ENCODE measurements at regions not wholly inside any gene's neighbourhood (a gene's known extent, or its start where the extent isn't known, plus 50 kb on each side); places are given as distances from the start of the nearest gene placed in this dataset.

- TF ChIP-seq YY1 (IDR thresholded peaks at IDR 0.05; ENCODE audit: low read depth) = no peak
- TF ChIP-seq CREB1 (IDR thresholded peaks at IDR 0.05; ENCODE audit: low read depth) = no peak
- no peak for TF ChIP-seq RAD21 (IDR thresholded peaks at IDR 0.05; ENCODE audit: low read depth)
- no peak for TF ChIP-seq EGR1 (IDR thresholded peaks at IDR 0.05)
- TF ChIP-seq TAF1 (IDR thresholded peaks at IDR 0.05; ENCODE audit: low read depth) = no peak
- no peak for TF ChIP-seq CEBPB (IDR thresholded peaks at IDR 0.05)
- no peak for TF ChIP-seq ZBTB7A (IDR thresholded peaks at IDR 0.05; ENCODE audit: low read depth)
- TF ChIP-seq NFIC (IDR thresholded peaks at IDR 0.05) = no peak
- TF ChIP-seq, protein P1, sequence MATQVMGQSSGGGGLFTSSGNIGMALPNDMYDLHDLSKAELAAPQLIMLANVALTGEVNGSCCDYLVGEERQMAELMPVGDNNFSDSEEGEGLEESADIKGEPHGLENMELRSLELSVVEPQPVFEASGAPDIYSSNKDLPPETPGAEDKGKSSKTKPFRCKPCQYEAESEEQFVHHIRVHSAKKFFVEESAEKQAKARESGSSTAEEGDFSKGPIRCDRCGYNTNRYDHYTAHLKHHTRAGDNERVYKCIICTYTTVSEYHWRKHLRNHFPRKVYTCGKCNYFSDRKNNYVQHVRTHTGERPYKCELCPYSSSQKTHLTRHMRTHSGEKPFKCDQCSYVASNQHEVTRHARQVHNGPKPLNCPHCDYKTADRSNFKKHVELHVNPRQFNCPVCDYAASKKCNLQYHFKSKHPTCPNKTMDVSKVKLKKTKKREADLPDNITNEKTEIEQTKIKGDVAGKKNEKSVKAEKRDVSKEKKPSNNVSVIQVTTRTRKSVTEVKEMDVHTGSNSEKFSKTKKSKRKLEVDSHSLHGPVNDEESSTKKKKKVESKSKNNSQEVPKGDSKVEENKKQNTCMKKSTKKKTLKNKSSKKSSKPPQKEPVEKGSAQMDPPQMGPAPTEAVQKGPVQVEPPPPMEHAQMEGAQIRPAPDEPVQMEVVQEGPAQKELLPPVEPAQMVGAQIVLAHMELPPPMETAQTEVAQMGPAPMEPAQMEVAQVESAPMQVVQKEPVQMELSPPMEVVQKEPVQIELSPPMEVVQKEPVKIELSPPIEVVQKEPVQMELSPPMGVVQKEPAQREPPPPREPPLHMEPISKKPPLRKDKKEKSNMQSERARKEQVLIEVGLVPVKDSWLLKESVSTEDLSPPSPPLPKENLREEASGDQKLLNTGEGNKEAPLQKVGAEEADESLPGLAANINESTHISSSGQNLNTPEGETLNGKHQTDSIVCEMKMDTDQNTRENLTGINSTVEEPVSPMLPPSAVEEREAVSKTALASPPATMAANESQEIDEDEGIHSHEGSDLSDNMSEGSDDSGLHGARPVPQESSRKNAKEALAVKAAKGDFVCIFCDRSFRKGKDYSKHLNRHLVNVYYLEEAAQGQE (IDR thresholded peaks at IDR 0.05; ENCODE audit: low read depth) = no peak
- TF ChIP-seq TEAD4 (IDR thresholded peaks at IDR 0.05) = no peak
- no peak for TF ChIP-seq EP300 (IDR thresholded peaks at IDR 0.05; ENCODE audit: borderline replicate concordance)
- no peak for TF ChIP-seq FOXM1 (IDR thresholded peaks at IDR 0.05; ENCODE audit: borderline replicate concordance, low read depth)
- TF ChIP-seq TCF12 (IDR thresholded peaks at IDR 0.05; ENCODE audit: low read depth) = no peak
- TF ChIP-seq, protein P2, sequence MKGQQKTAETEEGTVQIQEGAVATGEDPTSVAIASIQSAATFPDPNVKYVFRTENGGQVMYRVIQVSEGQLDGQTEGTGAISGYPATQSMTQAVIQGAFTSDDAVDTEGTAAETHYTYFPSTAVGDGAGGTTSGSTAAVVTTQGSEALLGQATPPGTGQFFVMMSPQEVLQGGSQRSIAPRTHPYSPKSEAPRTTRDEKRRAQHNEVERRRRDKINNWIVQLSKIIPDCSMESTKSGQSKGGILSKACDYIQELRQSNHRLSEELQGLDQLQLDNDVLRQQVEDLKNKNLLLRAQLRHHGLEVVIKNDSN (IDR thresholded peaks at IDR 0.05) = no peak
- no peak for TF ChIP-seq MAX (IDR thresholded peaks at IDR 0.05)
These were observed 2659.4 kb upstream of the PCDH20 start for GRCh38 chr13:64074971-64075474.

DNA sequence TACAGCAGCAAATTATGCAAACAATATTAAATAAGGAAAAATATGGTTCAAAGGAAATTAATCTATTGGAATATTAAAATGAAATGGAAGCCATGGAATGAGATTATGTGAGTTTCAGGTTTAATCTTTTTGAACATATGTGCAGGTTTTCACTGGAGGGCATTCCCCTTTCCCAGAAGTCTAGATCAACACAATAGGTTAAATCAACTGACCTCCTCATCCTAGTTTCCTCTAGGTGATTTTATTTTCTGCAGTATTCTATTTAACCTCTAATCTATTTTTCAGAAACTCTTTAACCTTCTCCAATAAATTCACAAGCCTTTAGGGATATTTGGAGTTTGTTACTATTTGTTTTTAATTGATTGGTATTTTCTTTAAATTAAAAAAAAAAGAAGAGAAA, 2657.6 kb upstream of the PCDH20 start:
- TF ChIP-seq TEAD4 (IDR thresholded peaks at IDR 0.05) (no peak), CEBPB (IDR thresholded peaks at IDR 0.05) (no peak), EP300 (IDR thresholded peaks at IDR 0.05; ENCODE audit: borderline replicate concordance) (no peak), TAF1 (IDR thresholded peaks at IDR 0.05; ENCODE audit: low read depth) (no peak), MAX (IDR thresholded peaks at IDR 0.05) (no peak), FOXM1 (IDR thresholded peaks at IDR 0.05; ENCODE audit: borderline replicate concordance, low read depth) (no peak), YY1 (IDR thresholded peaks at IDR 0.05; ENCODE audit: low read depth) (no peak), EGR1 (IDR thresholded peaks at IDR 0.05) (no peak)
- TF ChIP-seq, protein P2 (IDR thresholded peaks at IDR 0.05) = no peak
- TF ChIP-seq, protein P1 (IDR thresholded peaks at IDR 0.05; ENCODE audit: low read depth) = no peak

DNA sequence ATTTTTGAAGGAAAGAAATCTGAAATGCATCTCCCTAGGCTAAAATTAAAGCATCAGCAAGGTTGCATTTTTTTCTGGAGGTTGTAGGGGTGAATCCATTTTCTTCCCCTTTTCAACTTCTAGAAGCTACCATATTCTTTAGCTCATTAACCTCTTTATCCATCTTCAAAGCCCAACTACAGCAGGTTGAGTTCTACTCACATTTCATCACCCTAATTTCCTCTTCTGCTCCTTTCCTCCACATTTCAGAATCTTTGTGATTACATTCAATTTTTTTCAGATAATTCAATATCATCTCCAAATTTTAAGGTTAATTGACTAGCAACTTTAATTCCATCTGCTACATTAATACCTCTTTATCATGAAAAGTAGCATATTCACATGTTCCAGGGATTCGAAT, 2655.7 kb upstream of the PCDH20 start:
- TF ChIP-seq CREB1 (IDR thresholded peaks at IDR 0.05; ENCODE audit: low read depth) = no peak
- TF ChIP-seq, protein P1 (IDR thresholded peaks at IDR 0.05; ENCODE audit: low read depth) = no peak
- TF ChIP-seq, protein P2 (IDR thresholded peaks at IDR 0.05) = no peak
- TF ChIP-seq FOXM1 (IDR thresholded peaks at IDR 0.05; ENCODE audit: borderline replicate concordance, low read depth) = no peak
- TF ChIP-seq EGR1 (IDR thresholded peaks at IDR 0.05) = no peak
- no peak for TF ChIP-seq EP300 (IDR thresholded peaks at IDR 0.05; ENCODE audit: borderline replicate concordance)
- TF ChIP-seq YY1 (IDR thresholded peaks at IDR 0.05; ENCODE audit: low read depth) = no peak
- no peak for TF ChIP-seq TCF12 (IDR thresholded peaks at IDR 0.05; ENCODE audit: low read depth)
- no peak for TF ChIP-seq RAD21 (IDR thresholded peaks at IDR 0.05; ENCODE audit: low read depth)
- TF ChIP-seq TAF1 (IDR thresholded peaks at IDR 0.05; ENCODE audit: low read depth) = no peak
- TF ChIP-seq MAX (IDR thresholded peaks at IDR 0.05) = no peak
- no peak for TF ChIP-seq TEAD4 (IDR thresholded peaks at IDR 0.05)
- TF ChIP-seq CEBPB (IDR thresholded peaks at IDR 0.05) = no peak
- no peak for TF ChIP-seq ZBTB7A (IDR thresholded peaks at IDR 0.05; ENCODE audit: low read depth)
- TF ChIP-seq NFIC (IDR thresholded peaks at IDR 0.05) = no peak

DNA sequence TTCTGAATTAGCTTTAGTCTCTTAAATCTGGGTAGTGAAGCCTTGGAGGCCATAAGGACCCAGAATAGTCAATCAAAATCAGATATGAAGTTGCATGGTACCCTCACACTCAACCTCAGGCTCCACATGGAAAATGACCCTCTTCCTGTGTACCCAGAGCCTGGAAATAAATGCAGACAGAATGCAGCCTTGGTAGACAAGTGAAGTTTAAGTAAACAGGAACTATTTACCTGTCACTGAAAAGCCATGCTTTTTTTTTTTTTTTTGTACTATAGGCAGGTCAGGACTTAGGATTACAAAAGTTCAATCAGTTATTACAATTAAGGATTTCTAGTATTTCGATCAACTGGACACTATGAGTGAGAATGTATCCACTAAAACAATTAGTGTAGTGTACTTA, 2654.2 kb upstream of the PCDH20 start:
- TF ChIP-seq TAF1 (IDR thresholded peaks at IDR 0.05; ENCODE audit: low read depth) (no peak), NFIC (IDR thresholded peaks at IDR 0.05) (no peak), FOXM1 (IDR thresholded peaks at IDR 0.05; ENCODE audit: borderline replicate concordance, low read depth) (no peak), CEBPB (IDR thresholded peaks at IDR 0.05) (no peak), EGR1 (IDR thresholded peaks at IDR 0.05) (no peak), TCF12 (IDR thresholded peaks at IDR 0.05; ENCODE audit: low read depth) (no peak), YY1 (IDR thresholded peaks at IDR 0.05; ENCODE audit: low read depth) (no peak), TEAD4 (IDR thresholded peaks at IDR 0.05) (no peak), RAD21 (IDR thresholded peaks at IDR 0.05; ENCODE audit: low read depth) (no peak), CREB1 (IDR thresholded peaks at IDR 0.05; ENCODE audit: low read depth) (no peak)
- TF ChIP-seq, protein P2 (IDR thresholded peaks at IDR 0.05) = no peak
- TF ChIP-seq, protein P1 (IDR thresholded peaks at IDR 0.05; ENCODE audit: low read depth) = no peak
